AG09319 (cell line): ENCODE measurements at regions not wholly inside any gene's neighbourhood (a gene's known extent, or its start where the extent isn't known, plus 50 kb on each side); places are given as distances from the start of the nearest gene placed in this dataset.
A peak's percentile ranks its signal among the peaks of the same experiment; 100 is the strongest.
"Not testable (repeated sequence)": the region's sequence is repeated elsewhere in the genome, so short reads cannot be mapped to it uniquely, and the experiment has no call there.

ENCODE experiments used
- DNase-seq: peaks from one replicate; pipeline ENCODE4 v3.0.0-alpha.2; 2010; ENCODE audit warnings: low read depth; ENCODE audit errors: extremely low read depth
- TF ChIP-seq, protein P1 (sequence below): IDR thresholded peaks from 2 replicates; pipeline ENCODE4 v1.5.1; 2011; ENCODE audit warnings: low read depth, mild to moderate bottlenecking, inconsistent platforms, low read length, moderate library complexity

DNA sequence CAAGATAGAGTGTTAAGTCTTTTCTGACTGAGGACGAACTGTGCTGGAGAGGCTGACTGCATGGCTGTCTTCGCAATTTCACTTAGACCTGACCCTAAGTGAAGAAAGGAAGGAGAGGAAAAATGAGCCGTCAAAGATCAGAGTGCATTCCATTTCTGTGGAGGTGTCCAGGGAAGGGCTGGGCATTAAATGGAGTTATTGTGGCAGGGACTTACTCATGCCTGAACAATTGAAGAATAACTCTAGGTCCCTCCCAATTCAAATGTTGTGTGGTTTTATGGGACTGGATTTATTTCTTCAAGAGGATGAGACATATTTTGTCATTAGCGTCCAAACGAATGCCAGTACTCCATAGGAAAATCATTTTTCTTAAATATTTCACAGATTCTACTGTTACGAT lies 187.3 kb upstream of the CFAP20DC start:
- no peak for DNase-seq
- TF ChIP-seq, protein P1, sequence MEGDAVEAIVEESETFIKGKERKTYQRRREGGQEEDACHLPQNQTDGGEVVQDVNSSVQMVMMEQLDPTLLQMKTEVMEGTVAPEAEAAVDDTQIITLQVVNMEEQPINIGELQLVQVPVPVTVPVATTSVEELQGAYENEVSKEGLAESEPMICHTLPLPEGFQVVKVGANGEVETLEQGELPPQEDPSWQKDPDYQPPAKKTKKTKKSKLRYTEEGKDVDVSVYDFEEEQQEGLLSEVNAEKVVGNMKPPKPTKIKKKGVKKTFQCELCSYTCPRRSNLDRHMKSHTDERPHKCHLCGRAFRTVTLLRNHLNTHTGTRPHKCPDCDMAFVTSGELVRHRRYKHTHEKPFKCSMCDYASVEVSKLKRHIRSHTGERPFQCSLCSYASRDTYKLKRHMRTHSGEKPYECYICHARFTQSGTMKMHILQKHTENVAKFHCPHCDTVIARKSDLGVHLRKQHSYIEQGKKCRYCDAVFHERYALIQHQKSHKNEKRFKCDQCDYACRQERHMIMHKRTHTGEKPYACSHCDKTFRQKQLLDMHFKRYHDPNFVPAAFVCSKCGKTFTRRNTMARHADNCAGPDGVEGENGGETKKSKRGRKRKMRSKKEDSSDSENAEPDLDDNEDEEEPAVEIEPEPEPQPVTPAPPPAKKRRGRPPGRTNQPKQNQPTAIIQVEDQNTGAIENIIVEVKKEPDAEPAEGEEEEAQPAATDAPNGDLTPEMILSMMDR: no peak

DNA sequence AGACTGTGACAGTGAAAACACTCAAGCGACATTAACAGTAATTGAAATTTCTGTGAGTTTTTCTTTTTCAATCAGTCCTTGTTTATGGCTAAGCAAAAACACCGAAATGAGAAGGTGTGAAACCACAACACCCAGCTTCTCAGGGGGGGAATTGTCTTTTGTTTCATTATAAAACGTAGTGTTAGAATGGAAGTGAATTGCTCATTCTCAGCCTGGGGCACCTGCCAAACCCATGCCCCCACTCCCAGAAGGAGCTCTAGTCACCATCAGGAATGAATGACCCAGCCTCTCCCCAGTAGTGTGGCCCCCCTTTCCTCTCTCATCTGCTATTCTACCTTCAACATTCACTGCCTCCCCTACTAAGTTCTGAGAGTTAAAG lies 185.8 kb upstream of the CFAP20DC start:
- TF ChIP-seq, protein P1: no peak
- DNase-seq: no peak

GRCh38 chr3:59234884-59235633 lies 185.2 kb upstream of the CFAP20DC start:
- TF ChIP-seq, protein P1: no peak
- DNase-seq: no peak

DNA sequence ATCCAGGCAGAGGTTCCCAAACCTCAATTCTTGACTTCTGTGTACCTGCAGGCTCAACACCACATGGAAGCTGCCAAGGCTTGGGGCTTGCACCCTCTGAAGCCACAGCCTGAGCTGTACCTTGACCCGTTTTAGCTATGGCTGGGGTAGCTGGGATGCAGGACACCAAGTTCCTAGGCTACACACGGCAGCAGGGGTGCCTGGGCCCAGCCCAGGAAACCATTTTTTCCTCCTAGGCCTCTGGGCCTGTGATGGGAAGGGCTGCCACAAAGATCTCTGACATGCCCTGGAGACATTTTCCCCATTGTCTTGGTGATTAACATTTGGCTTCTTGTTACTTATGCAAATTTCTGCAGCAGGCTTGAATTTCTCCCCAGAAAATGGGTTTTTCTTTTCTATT lies 180.6 kb upstream of the CFAP20DC start:
- not testable (repeated sequence) for DNase-seq

GRCh38 chr3:59213860-59214259 lies 164.0 kb upstream of the CFAP20DC start:
- TF ChIP-seq, protein P1: no peak
- no peak for DNase-seq

- peak; percentile 25 for DNase-seq
Observed at GRCh38 chr3:59212128-59212779, 162.4 kb upstream of the CFAP20DC start.

DNA sequence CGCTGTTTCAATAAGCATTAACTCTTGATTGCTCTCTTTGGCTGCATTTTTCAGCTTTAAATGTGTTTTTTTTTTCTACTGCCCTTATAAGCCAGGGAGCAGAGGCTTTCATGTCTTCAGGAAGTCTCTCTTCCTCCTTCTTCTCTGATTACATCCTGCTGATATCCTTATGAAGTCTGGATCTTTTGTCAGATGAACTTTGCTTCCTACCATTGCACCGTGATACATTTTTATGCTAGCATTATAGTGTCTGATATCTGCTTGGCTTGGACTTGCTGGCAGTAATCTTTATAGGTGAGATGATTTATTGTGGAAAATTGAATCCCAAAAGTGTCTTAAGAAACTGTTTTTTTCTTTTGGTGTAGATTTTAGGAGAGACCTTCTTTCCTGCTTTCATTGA lies 160.4 kb upstream of the CFAP20DC start:
- no peak for DNase-seq
- TF ChIP-seq, protein P1: no peak

More at GRCh38 chr3:59212128-59212779, 162.4 kb upstream of the CFAP20DC start:
- TF ChIP-seq, protein P1: peak; percentile 64
